Spinal cord (tissue), 9 donors: ENCODE measurements at regions not wholly inside any gene's neighbourhood (a gene's known extent, or its start where the extent isn't known, plus 50 kb on each side); places are given as distances from the start of the nearest gene placed in this dataset.

Source experiments
- DNase-seq, 6 donors: peaks; one replicate each; pipeline versions ENCODE4 v3.0.0 to v3.0.0-alpha.2; 2013 to 2015; ENCODE audit warnings: low spot score in 6 of 6, low read depth in 4 of 6
- H3K27ac ChIP-seq: one replicate; pipeline ENCODE4 v1.5.1; 2013; ENCODE audit warnings: low read depth, low read length, control low read depth
- H3K27me3 ChIP-seq: one replicate; pipeline ENCODE4 v1.6.1; 2013; ENCODE audit warnings: low read length; ENCODE audit not compliant: control insufficient read depth, insufficient read depth
- H3K36me3 ChIP-seq: one replicate; pipeline ENCODE4 v1.6.1; 2013; ENCODE audit warnings: low read length; ENCODE audit not compliant: control insufficient read depth, insufficient read depth
- H3K4me1 ChIP-seq: one replicate; pipeline ENCODE4 v1.6.1; 2013; ENCODE audit warnings: low read length; ENCODE audit not compliant: control insufficient read depth, insufficient read depth
- H3K4me3 ChIP-seq: one replicate; pipeline ENCODE4 v1.5.1; 2013; ENCODE audit warnings: low read depth, low read length, control low read depth
- H3K9me3 ChIP-seq: one replicate; pipeline ENCODE4 v1.6.1; 2013; ENCODE audit warnings: low read length; ENCODE audit not compliant: control insufficient read depth, insufficient read depth
- WGBS: methylation state at CpG from one replicate; pipeline ENCODE4 v1.1.5; 2013; ENCODE audit warnings: missing lambda C conversion rate; ENCODE audit not compliant: insufficient coverage; 5-methylcytosine and 5-hydroxymethylcytosine counted together
- donor health status: healthy.

DNA sequence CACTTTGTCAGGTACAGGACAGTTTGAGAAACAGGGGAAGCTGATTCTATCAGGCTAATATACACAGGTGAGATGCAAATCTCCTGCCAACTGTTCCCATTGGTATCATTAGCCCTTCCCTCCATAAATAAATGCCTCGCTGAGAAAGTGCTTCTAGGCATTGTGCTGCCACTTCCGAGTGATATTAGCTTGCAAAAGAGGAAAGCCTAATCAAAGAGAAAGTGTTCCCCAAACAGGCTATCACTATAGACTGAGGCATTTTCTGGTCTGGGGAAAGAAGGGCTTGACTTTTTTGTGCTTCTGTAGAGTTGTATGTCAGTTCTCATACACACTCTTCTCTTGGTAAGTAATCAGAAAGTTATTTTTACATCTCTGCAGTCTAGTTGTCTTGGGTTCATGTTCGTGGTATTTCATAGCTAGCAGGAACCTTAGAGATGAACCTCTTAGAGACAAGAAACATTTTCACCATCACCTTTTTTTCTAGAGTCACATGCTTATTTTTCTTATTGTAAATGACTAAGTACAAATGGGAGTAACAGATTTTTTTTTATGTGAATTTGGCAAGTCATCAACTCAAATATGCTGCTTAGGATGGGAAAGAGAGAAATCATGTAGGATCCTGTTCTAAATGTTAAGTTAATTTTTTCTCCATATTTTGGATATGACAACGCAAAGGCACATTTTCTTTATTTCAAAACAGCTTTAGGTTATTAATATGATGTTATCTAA lies 1009.8 kb downstream of the ADGRL3 start:
- Histone ChIP-seq H3K27ac (no peak overlapping the region), H3K27me3 (no peaks in the 10 kb centered on the region), H3K4me1 (no peaks in the 10 kb centered on the region), H3K36me3 (no peaks in the 10 kb centered on the region), H3K9me3 (no peaks in the 10 kb centered on the region), H3K4me3 (no peak overlapping the region)
- DNase-seq = no peak
- no CpG with 5 or more reads among the region's 4 CpGs for WGBS

DNA sequence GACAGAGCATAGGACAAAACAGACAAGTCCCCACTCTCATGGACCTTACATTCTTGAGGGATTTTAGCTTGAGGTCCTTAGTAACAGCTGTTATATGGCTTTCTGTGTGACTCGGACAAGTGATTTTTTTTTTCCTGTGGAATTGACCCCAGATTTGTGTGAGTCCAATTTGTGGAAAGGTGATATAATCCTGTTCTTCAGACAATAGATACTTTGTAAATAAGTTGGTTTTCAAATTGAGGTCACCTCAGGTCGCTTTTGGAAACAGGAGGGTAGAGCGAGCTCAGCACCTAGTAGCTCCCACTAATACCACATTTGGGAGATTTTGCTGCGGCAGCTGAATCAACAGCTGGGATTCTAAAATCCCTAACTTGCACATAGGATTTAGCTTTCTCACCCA lies 1008.8 kb downstream of the ADGRL3 start:
- WGBS = 60% methylated on average over 1 of the region's 4 CpGs

DNA sequence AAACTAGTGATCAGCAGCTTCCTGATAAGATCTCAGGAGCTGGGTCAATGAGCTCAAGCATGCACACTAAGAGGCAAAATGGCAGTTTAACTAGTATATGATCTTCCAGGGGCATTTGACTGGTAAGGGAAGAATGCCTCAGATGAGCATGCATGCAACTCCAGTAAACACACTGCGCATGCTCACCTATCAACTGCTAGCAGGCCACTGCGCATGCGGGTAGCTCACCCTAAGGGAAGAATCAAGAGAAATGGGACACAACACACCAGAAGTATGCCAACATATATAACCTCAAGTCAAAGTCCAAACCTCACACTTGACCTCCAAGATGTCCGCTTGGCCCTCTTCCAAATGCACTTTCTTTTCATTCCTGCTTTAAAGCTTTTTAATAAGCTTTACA lies 1004.0 kb downstream of the ADGRL3 start:
- H3K27me3 ChIP-seq = no peaks in the 10 kb centered on the region
- H3K4me3 ChIP-seq = no peak overlapping the region
- H3K9me3 ChIP-seq = no peaks in the 10 kb centered on the region
- no peaks in the 10 kb centered on the region for H3K4me1 ChIP-seq
- DNase-seq = no peak
- H3K36me3 ChIP-seq = no peaks in the 10 kb centered on the region
- 98% methylated on average over 4 of the region's 4 CpGs for WGBS
- H3K27ac ChIP-seq = no peak overlapping the region

More for the DNA sequence above, 1008.8 kb downstream of the ADGRL3 start:
- no peaks in the 10 kb centered on the region for H3K36me3 ChIP-seq
- H3K27me3 ChIP-seq = no peaks in the 10 kb centered on the region
- no peak for DNase-seq
- H3K27ac ChIP-seq = no peak overlapping the region
- no peaks in the 10 kb centered on the region for H3K9me3 ChIP-seq
- H3K4me3 ChIP-seq = no peak overlapping the region
- no peaks in the 10 kb centered on the region for H3K4me1 ChIP-seq

DNA sequence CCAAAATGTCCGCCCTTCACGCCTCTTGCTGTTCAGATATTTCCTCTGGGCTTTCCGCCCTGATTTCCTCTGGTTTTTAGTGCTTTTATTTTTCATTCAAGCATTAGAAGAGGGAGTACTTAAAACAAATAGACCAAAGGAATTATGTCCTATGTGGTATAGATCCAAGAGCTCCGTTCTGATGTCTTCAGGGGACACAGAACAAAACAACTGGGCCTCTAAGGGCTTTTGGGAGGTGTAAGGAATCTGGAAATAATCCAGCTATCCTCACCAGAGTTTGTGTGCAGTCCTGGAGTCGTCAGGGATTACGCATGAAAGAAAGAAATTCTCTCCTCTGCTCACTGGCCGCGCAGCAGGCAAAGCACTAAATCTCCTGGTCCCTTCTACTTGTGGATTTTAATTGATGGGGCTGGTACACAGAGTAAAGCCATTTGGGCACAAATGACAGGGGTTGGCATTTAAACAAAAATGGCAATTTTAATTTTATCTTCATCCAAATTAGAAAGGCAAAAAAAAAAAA lies 999.2 kb downstream of the ADGRL3 start:
- H3K4me3 ChIP-seq = no peak overlapping the region
- no CpG with 5 or more reads among the region's 8 CpGs for WGBS
- peak in 5 of 6 donors; percentile 27 to 87 (median 39) for DNase-seq

DNA sequence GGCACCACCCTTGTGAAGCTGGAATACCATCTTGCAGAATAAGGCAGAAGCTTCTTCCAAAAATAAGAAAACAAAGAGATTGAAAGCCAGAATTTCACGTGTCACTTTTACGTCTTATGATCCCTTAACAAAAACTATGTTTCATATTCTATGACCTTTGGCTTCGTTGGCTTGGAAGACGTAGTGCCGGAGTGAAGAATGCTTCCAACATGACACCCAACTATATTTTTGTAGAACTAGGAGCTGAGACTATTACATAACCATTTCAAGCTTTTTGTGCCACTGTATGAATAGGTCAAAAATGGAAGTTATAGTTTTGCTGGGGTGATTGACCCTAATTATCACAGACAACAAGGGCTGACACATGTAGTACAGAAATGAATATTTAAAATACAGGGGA lies 996.2 kb downstream of the ADGRL3 start:
- H3K9me3 ChIP-seq = no peaks in the 10 kb centered on the region
- no peak for DNase-seq
- no peaks in the 10 kb centered on the region for H3K27me3 ChIP-seq
- H3K4me3 ChIP-seq = no peak overlapping the region
- 94% methylated on average over 2 of the region's 5 CpGs for WGBS
- no peaks in the 10 kb centered on the region for H3K4me1 ChIP-seq
- no peak overlapping the region for H3K27ac ChIP-seq
- H3K36me3 ChIP-seq = no peaks in the 10 kb centered on the region

More for the DNA sequence above, 999.2 kb downstream of the ADGRL3 start:
- Histone ChIP-seq H3K9me3 (no peaks in the 10 kb centered on the region), H3K27me3 (no peaks in the 10 kb centered on the region), H3K27ac (peak overlapping the region; percentile 37), H3K4me1 (no peaks in the 10 kb centered on the region), H3K36me3 (no peaks in the 10 kb centered on the region)

DNA sequence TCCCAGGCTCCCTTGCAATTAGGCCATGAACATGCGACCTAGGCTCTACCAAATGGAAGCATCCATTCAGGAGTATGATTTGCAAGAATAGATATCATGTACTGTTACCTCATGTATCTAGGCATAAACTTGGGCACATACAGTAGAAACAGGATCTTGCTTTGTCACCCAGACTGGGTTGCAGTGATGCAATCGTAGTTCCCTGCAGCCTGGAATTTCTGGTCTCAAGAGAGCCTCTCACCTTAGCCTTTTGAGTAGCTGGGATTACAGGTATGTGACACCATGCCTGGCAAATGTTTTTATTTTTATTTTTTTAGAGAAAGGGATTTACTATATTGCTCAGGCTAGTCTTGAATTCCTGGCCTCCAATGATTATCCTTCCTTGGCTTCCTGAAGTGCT lies 994.2 kb downstream of the ADGRL3 start:
- Histone ChIP-seq H3K36me3 (no peaks in the 10 kb centered on the region), H3K4me3 (no peak overlapping the region), H3K9me3 (no peaks in the 10 kb centered on the region), H3K27me3 (no peaks in the 10 kb centered on the region), H3K4me1 (no peaks in the 10 kb centered on the region), H3K27ac (no peak overlapping the region)
- 100% methylated on average over 1 of the region's 2 CpGs for WGBS
- DNase-seq = no peak

DNA sequence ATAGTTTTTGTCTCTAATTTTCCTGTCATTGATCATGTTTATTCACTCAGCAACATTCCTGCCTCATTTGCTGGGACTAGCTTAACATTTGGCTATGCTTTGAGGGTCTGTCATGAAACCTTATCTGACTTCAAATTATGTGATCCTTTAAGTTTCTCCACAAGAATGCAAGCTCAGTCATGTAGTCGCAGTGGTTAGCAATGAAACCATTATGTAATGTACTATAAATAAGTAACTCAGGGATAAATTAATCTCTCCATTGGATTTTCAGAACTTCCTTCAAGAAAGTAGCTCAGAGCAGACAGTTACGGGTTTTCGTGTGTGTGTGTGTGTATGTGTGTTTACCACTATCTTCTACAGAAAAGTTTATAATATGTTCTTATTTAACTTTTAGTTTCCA lies 993.6 kb downstream of the ADGRL3 start:
- WGBS = no CpG with 5 or more reads among the region's 3 CpGs
- Histone ChIP-seq H3K27me3 (no peaks in the 10 kb centered on the region), H3K36me3 (no peaks in the 10 kb centered on the region)

DNA sequence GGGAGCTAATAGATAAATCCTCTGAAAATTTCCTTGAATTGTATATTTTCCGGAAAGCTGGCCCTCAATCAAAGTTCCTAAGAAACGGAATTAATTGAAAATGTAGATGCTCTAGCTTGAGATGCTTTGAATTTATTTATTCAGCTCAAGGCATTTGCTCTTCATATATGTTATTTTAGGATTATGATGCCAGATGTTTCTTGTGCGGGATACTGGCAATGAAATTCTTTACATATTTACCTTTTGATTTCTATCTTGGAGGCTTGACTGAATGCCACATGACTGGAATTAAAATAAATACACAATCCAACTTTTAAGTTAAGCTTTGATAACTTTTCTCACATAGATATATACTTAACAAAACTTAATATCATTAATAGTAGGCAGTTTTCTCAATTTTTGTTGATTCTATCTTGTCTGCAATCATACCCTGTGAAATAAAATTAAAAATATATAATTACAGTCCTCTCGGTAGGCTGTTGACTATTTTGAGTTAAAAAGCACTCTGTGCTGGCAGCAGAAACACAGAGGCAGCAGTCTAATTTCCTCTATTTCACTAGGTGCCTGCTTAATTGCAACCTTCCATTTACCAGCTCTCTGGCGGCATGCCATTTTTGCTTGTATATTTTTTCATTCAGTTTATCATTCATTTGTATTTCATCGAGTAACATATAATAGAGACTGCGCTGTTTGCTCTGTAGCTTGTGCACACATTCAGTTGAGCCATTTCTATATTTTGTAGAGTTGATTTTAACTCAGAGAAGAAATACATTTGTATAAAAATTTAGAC lies 991.5 kb downstream of the ADGRL3 start:
- WGBS = 33% methylated on average over 1 of the region's 7 CpGs
- no peak overlapping the region for H3K27ac ChIP-seq
- DNase-seq = peak in 2 of 6 donors; percentile 38 to 68

More for the DNA sequence above, 993.6 kb downstream of the ADGRL3 start:
- H3K27ac ChIP-seq = no peak overlapping the region
- no peaks in the 10 kb centered on the region for H3K4me1 ChIP-seq
- no peaks in the 10 kb centered on the region for H3K9me3 ChIP-seq
- DNase-seq = no peak
- no peak overlapping the region for H3K4me3 ChIP-seq

DNA sequence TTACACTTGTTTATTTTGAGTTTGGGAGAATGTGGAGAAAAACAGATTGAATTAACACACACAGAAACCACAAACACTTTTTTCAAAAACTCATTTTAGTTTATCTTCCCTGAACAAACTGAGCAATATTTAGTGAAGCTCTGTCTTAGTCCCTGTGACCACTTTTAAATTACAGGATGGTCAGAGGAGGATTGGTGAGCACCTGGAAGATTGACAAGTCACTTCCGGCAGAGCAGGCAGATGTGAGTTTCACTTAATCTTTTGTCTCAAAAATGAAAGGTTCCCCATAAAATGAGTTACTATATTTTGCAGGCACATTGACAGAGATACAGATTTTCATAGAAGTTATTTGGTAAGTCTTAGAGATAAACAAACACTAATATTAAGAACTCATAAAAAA lies 970.1 kb downstream of the ADGRL3 start:
- Histone ChIP-seq H3K27me3 (no peaks in the 10 kb centered on the region), H3K4me3 (no peak overlapping the region), H3K9me3 (no peaks in the 10 kb centered on the region), H3K27ac (no peak overlapping the region), H3K4me1 (no peaks in the 10 kb centered on the region), H3K36me3 (no peaks in the 10 kb centered on the region)
- DNase-seq = no peak
- WGBS = no CpG with 5 or more reads among the region's 1 CpG

More for the DNA sequence above, 991.5 kb downstream of the ADGRL3 start:
- Histone ChIP-seq H3K4me3 (no peak overlapping the region), H3K36me3 (no peaks in the 10 kb centered on the region), H3K4me1 (no peaks in the 10 kb centered on the region), H3K9me3 (peaks cover 1% of the 10 kb centered on the region), H3K27me3 (no peaks in the 10 kb centered on the region)
